NCI-H2029 treated with DMSO at 0.1 percent for 48 hours (cell line): ENCODE measurements at regions not wholly inside any gene's neighbourhood (a gene's known extent, or its start where the extent isn't known, plus 50 kb on each side); places are given as distances from the start of the nearest gene placed in this dataset.

Experiments used
- DNase-seq: peaks from one replicate; lab custom pipeline; 2025; lab: John Stamatoyannopoulos, UW

DNA sequence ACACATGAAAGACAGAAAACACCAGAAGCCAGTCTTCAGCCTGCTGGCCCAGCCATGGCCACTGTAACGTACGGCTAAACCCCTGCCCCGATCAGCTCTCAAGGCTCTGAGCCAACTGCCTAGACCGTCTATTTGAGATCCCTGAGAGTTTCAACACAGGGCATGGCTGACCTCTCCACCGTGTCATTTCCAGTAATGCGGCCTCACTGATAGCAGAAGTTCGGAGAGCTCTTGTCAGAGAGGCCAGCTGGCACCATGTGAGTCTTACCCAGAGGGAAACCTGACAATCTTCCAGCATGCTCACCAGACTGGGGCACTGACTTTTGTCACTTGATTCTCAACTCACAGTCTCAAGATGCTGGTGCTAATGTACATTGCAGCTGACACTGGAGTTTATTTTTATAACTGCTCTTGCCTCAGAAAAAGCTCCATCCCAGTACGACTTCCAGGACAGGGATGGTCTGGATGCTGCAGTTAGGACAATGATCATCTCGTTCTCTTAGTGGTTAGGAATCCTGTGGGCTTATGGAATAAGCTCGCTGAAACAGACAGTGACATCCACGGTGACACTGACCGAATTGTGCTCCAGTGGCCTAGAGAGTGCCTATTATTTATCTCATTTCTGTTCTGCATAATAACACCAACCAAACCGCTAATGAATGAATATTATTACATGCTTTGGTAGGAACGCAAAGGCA lies 372.7 kb downstream of the ICE1 start:
- DNase-seq = no peak

GRCh38 chr5:5794118-5794560 lies 371.7 kb downstream of the ICE1 start:
- DNase-seq = no peak

- DNase-seq = no peak
These were observed 371.0 kb downstream of the ICE1 start for GRCh38 chr5:5793242-5794117.

GRCh38 chr5:5792106-5792505 lies 369.6 kb downstream of the ICE1 start:
- no peak for DNase-seq

DNA sequence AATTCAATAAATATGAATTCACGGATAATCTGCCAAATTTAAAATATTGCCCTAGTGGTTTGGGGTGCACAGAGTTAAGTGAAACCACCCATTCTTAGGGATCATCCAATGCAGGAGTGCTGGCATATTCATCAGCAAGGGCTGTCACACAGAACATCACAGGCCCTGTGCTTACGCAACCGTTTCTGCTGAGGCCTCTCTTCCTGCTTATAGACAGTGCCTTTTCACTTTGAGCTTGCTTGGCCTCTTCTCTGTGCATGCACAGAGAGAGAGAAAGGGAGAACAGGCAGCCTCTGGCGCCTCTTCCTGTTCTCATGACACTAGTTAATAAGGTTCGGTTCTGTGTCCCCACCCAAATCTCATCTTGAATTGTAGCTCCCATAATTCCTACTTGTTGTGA lies 366.3 kb downstream of the ICE1 start:
- no peak for DNase-seq

GRCh38 chr5:5787373-5787772 lies 364.9 kb downstream of the ICE1 start:
- no peak for DNase-seq

DNA sequence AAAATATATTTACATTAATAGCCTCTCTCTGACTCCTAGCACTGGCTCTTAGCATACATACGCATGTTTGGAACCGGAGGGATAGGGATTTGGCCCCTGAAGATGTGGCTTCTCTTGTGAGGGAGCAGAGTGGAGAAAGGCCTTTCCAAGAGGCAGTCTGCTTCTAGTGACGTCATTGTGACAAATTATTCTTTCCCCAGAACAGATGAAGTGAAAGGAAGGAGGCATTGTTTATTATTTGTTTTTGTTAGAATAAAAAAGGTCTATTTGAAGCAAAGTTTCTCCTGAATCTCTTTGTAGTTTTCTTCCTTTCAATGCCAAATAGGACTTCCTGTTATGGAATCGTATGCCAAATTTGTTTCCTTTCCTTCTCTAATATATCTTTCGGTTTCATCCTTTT lies 361.6 kb downstream of the ICE1 start:
- DNase-seq = no peak

DNA sequence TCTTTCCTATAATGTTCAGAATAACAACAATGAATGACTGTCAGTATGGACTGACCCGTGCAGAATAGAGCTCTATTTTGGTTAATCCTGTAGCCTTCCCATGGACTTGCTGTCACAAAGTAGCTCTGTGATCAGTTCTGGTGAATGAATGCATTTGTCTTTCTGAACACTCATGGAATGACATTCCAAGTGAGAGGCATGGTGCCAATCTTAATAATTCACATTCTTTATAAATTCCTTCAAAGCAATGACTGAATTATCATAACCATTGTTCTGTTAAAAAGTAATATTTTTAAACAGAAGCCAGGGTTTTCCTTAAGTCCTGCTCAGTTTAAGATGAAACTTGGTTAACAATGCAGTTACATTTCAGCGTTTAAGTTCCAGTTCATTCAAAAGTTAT lies 360.5 kb downstream of the ICE1 start:
- no peak for DNase-seq

- no peak for DNase-seq
These were observed 359.9 kb downstream of the ICE1 start for GRCh38 chr5:5782402-5782801.

DNA sequence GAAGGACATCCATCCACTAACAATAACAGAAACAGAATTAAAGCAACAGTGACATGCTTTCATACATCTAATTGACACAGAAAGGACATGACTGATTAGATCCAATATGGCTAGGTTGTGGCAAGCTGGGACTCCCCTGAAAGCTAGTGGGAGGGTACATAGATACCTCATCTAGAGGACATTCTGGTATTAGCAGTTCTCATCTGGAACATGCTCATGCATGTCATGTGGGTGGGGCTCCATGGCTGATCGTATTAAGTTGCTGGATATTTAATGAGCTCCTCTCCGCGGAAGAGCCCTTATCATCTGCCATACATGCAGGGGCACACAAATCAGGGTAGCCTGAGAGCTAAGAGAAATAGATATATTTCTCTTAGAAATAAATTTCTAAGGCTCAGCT lies 358.9 kb downstream of the ICE1 start:
- no peak for DNase-seq

DNA sequence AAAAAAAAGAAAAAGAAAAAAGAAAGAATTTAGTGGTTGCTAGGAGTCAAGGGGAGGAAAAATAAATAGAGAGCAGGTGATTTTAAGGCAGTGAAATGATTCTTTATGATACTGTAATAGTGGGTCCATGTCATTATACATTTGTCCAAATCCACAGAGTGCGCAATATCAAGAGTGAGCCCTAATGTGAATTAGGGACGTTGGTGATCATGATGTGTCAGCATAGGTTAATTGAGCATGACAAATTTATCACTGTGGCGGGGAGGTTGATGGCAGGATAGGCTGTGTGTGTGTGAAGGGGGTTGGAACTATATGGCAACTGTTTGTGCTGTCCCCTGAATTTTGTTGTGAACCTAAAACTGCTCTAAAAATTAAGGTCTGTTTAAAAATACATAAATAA lies 357.8 kb downstream of the ICE1 start:
- DNase-seq = no peak

DNA sequence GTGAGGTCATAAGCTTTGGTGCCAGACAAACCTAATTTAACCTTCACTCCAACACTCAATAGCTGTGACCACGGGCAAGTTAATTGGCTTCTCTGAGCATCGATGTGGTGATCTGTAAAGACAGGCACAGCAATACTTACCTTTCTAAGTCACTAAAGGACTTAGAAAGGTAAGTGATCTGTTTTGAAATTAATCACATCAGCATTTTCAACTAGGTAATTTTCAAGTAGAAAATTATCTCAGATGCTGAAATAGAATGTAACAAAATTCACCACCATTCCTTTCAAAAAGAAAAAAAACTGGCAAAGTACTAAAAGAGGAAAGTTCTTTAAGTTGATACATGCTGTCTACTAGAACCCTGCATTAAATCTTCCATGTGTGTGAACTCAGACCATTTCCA lies 354.5 kb downstream of the ICE1 start:
- DNase-seq = no peak

GRCh38 chr5:5772202-5772601 lies 349.7 kb downstream of the ICE1 start:
- DNase-seq = no peak

GRCh38 chr5:5770825-5771224 lies 348.3 kb downstream of the ICE1 start:
- DNase-seq = no peak

DNA sequence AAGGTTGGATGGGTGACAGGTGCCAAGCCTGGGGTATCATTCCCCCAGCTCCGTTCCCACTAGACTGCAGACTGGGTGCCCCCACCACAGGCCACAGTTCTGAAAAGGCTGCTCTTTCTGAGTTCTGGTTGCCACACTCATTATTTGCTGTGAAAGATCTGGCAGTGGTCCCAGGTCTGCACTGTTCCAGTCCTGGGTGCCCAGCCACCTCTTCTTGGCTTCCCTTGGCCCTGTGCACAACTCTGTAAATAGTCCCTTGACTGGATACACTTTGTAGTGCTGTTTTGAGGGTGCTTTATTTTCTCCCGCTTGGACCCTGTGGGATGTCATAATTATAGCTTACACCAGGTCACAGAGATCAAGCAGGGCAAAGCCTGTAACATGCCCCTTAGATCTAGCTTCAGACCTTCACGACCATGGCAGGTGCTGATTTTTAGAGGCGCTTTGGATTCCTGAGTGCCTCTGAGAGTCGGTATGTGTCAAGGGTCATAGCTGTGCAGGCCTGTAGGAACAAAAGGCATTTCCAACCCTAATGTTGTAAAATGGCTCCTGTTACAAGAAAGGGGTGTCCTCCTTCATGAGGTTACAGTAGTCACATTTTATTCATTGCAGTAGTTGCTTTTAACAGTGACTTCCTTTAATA lies 344.9 kb downstream of the ICE1 start:
- DNase-seq = peak; percentile 73

- DNase-seq = no peak
These were observed 342.8 kb downstream of the ICE1 start for GRCh38 chr5:5765066-5765850.

DNA sequence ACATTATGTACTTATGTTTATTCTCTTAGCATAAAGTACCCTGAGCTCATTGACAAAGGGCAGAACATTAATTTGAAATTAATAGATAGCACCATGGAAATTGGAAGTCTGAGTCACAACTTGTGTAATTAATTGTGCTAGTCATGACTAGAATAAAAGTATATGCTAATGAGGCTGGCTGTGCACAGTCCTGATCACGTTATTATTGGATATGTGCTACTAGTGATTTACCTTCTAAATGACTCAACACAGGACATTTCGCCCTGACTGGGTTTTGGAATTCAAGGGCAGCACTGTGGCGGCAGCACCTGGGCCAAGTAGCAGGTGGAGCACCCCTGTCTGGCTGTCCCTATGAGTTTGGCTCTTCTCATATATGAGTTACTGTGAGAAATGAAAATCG lies 341.8 kb downstream of the ICE1 start:
- DNase-seq = no peak

- DNase-seq = no peak
These were observed 334.3 kb downstream of the ICE1 start for GRCh38 chr5:5756762-5757161.

DNA sequence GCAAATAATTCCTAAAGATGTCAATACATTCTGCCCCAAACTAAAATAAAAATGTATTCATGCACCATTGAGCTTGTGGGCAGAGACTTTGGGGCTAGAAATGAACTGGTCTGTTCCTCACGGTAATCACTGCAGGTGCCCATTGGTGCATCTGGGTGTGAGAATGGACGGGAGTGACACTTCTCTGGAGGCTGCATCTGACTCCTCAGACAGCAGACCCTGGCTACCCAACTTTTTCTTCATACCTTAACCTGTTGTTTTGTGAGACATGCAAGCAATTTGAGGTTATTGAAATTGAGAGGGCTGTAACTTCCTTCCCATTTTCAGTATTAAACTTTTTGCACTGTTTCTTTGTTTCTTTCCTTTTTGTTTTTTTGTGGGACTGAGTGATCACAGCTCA lies 333.4 kb downstream of the ICE1 start:
- DNase-seq = no peak

GRCh38 chr5:5752844-5753243 lies 330.4 kb downstream of the ICE1 start:
- no peak for DNase-seq

DNA sequence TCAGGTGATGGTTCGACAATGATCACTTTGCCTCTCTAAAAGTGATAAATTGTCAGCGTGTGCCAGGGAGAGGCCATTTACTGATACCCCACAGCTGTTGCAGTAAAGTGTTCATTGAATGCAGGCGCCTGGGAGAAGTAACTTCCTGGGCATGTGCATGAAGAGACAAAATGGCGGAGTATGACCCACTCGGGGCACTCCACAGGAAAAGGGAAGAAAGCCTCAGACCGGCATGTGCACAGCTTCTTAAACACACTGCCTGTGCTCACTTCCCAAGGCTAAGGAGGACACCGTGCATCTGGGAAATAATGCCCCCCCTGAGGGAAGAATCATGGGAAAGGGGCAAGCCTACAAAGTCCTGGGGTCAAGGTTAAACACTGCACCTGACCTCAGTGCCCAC lies 329.5 kb downstream of the ICE1 start:
- no peak for DNase-seq

GRCh38 chr5:5751498-5751897 lies 329.0 kb downstream of the ICE1 start:
- DNase-seq = no peak
